Astrocyte of the cerebellum (primary cell): ENCODE measurements at regions not wholly inside any gene's neighbourhood (a gene's known extent, or its start where the extent isn't known, plus 50 kb on each side); places are given as distances from the start of the nearest gene placed in this dataset.

ENCODE experiments used
- DNase-seq: peaks from one replicate; pipeline ENCODE4 v3.0.0-alpha.2; 2011; ENCODE audit warnings: low read depth
- H3K4me3 ChIP-seq: 2 replicates; pipeline ENCODE4 v1.5.1; 2011; ENCODE audit warnings: mild to moderate bottlenecking, low read depth, low read length, moderate library complexity
- CTCF ChIP-seq: IDR thresholded peaks from 2 replicates; pipeline ENCODE4 v1.5.1; 2012; ENCODE audit warnings: low read length, low read depth, moderate library complexity, mild to moderate bottlenecking; ENCODE audit errors: missing control alignments
- in situ Hi-C: cut with HindIII; loops from 2 replicates; pipeline ENCODE4 v1.10.0; 2017; ENCODE audit warnings: low sequenced_read_pairs

GRCh38 chr16:64771273-64771672 is 350.6 kb downstream of the CDH11 start:
- no peak overlapping the region for H3K4me3 ChIP-seq
- no peak for TF ChIP-seq CTCF
- in situ Hi-C loops: no loop called here
- no peak for DNase-seq

GRCh38 chr16:64762211-64762610 is 359.7 kb downstream of the CDH11 start:
- DNase-seq: no peak
- in situ Hi-C loops: no loop called here
- H3K4me3 ChIP-seq: no peak overlapping the region
- no peak for TF ChIP-seq CTCF

- in situ Hi-C loops: no loop called here
- H3K4me3 ChIP-seq: no peak overlapping the region
- DNase-seq: no peak
- no peak for TF ChIP-seq CTCF
These were observed 367.6 kb downstream of the CDH11 start for GRCh38 chr16:64754279-64754678.

- no peak overlapping the region for H3K4me3 ChIP-seq
- no peak for TF ChIP-seq CTCF
- in situ Hi-C loops: no loop called here
- peak; percentile 26 for DNase-seq
These were observed 370.0 kb downstream of the CDH11 start for GRCh38 chr16:64751906-64752305.

GRCh38 chr16:64749346-64749745 is 372.5 kb downstream of the CDH11 start:
- TF ChIP-seq CTCF: no peak
- no peak overlapping the region for H3K4me3 ChIP-seq
- DNase-seq: no peak
- in situ Hi-C loops: no loop called here

- no peak for TF ChIP-seq CTCF
- no peak overlapping the region for H3K4me3 ChIP-seq
- DNase-seq: no peak
- in situ Hi-C loops: no loop called here
These were observed 376.5 kb downstream of the CDH11 start for GRCh38 chr16:64745258-64745930.
